ENCODE measurements at regions not wholly inside any gene's neighbourhood (a gene's known extent, or its start where the extent isn't known, plus 50 kb on each side); places are given as distances from the start of the nearest gene placed in this dataset.
A peak's percentile ranks its signal among the peaks of the same experiment; 100 is the strongest.

DNA sequence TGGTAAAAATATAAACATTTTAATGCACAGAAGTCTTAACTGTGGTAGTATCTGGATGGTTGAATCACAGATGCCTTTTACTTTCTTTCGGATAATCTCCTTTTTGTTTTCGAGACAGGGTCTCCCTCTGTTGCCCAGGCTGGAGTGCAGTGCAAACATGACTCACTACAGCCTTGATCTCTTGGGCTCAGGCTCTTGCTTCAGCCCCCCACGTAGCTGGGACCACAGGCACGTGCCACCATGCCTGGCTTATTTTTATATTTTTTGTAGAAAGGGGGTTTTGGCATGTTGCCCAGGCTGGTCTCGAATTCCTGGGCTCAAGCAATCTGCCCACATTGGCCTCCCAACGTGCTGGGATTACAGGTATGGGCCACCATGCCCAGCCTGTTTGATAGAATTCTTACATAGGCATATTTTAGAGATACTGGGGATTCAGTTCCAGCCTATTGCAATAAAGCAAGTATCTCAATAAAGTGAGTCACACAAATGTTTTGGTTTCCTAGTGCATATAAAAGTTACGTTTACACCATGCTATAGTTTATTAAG lies 99.2 kb downstream of the SNAPC1 start (continued):
- no peak for TF ChIP-seq GLMP (CRISPR knock-in tag; IDR thresholded peaks at IDR 0.05; ENCODE audit: borderline replicate concordance)
- TF ChIP-seq AHR (CRISPR knock-in tag; IDR thresholded peaks at IDR 0.05): no peak
- TF ChIP-seq ZMYM2 (CRISPR knock-in tag; IDR thresholded peaks at IDR 0.05): no peak
- TF ChIP-seq FOXO1 (CRISPR knock-in tag; IDR thresholded peaks at IDR 0.05): peak; percentile 40; the same call in 1 of the 2 replicates

DNA sequence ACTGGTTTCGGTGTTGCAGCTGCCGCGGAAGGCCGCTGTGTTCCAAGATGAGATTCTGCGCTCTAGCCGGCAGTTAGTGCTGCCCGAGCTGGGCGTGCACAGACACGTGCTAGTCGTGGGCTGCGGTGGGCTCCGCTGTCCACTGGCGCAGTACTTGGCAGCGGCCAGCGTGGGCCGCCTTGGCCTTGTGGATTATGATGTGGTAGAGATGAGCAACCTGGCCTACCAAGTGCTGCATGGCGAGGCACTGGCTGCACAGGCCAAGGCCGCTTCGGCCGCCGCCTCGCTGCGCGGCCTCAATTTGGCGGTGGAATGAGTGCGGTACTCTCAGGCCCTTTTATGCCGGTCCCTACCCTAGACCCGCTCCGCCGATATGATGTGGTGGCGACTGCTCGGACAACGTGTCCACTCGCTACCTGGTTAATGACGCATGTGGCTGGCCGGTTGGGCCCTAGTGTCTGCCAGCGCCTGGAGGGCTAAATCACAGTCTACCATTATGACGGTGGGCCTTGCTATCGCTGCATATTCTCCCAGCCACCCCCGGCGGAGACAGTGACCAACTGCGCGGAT lies 102.2 kb downstream of the SNAPC1 start:
- Histone ChIP-seq H3K36me3 (replicated peaks in 1 of 2; ENCODE audit: control insufficient read depth in 1 of 2, insufficient read depth in 2 of 2, low read length in 2 of 2) (no peaks in the 10 kb centered on the region), H3K4me2 (ENCODE audit: low read depth, low read length) (no peak overlapping the region), H3K9ac (ENCODE audit: insufficient read depth, low read depth, low read length) (no peak overlapping the region), H3K4me1 (ENCODE audit: insufficient read depth, low read length) (peaks cover 12% of the 10 kb centered on the region), H3K27ac (ENCODE audit: extremely low read length, insufficient read depth, low read length) (no peak overlapping the region), H3K27me3 (ENCODE audit: control insufficient read depth in 1 of 2, insufficient read depth in 2 of 2, low read length in 2 of 2) (no peaks in the 10 kb centered on the region), H3K9me3 (ENCODE audit: low read length) (no peaks in the 10 kb centered on the region), H3K79me2 (ENCODE audit: insufficient read depth, low read length) (no peaks in the 10 kb centered on the region), H3K4me3 (replicated peaks in 1 of 3; ENCODE audit: insufficient read depth in 1 of 3, low read depth in 2 of 3, low read length in 3 of 3) (no peak overlapping the region), H2AFZ (ENCODE audit: low read length) (no peak overlapping the region), H4K20me1 (ENCODE audit: insufficient read depth, low read length) (no peaks in the 10 kb centered on the region)
- in situ Hi-C loops (cut with HindIII; ENCODE audit: extremely low pct_ligation_motif_present, low pct_unique_long_range_greater_than_20kb) (no loop called here), intact Hi-C loops (cut with micrococcal nuclease; ENCODE audit: unreplicated experiment) (no loop called here)
- no peak for FAIRE-seq
- ChIA-PET POLR2A (no interaction called here), CTCF (ENCODE audit: low intra/inter-chr PET ratio, low total read pairs) (no interaction called here)
- no peak for DNase-seq (ENCODE audit: low spot score)
- BruUV-seq (replicated peaks): no TSS peak
- 77% methylated on average over 18 of the region's 43 CpGs for WGBS (ENCODE audit: low lambda C conversion rate)
- peak; percentile 26 for TF ChIP-seq HNRNPLL (IDR thresholded peaks at IDR 0.05; ENCODE audit: low read depth, low read length, poor library complexity, severe bottlenecking)
- no peak for TF ChIP-seq RORA (CRISPR knock-in tag; IDR thresholded peaks at IDR 0.05)
- no peak for TF ChIP-seq HOXA9 (CRISPR knock-in tag; IDR thresholded peaks at IDR 0.05; ENCODE audit: borderline replicate concordance)
- TF ChIP-seq, protein P1, sequence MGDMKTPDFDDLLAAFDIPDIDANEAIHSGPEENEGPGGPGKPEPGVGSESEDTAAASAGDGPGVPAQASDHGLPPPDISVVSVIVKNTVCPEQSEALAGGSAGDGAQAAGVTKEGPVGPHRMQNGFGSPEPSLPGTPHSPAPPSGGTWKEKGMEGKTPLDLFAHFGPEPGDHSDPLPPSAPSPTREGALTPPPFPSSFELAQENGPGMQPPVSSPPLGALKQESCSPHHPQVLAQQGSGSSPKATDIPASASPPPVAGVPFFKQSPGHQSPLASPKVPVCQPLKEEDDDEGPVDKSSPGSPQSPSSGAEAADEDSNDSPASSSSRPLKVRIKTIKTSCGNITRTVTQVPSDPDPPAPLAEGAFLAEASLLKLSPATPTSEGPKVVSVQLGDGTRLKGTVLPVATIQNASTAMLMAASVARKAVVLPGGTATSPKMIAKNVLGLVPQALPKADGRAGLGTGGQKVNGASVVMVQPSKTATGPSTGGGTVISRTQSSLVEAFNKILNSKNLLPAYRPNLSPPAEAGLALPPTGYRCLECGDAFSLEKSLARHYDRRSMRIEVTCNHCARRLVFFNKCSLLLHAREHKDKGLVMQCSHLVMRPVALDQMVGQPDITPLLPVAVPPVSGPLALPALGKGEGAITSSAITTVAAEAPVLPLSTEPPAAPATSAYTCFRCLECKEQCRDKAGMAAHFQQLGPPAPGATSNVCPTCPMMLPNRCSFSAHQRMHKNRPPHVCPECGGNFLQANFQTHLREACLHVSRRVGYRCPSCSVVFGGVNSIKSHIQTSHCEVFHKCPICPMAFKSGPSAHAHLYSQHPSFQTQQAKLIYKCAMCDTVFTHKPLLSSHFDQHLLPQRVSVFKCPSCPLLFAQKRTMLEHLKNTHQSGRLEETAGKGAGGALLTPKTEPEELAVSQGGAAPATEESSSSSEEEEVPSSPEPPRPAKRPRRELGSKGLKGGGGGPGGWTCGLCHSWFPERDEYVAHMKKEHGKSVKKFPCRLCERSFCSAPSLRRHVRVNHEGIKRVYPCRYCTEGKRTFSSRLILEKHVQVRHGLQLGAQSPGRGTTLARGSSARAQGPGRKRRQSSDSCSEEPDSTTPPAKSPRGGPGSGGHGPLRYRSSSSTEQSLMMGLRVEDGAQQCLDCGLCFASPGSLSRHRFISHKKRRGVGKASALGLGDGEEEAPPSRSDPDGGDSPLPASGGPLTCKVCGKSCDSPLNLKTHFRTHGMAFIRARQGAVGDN (CRISPR knock-in tag; IDR thresholded peaks at IDR 0.05): no peak
- ATAC-seq: no peak

Data from HepG2 (cell line).